Ovary (tissue), 3 donors: ENCODE measurements at regions not wholly inside any gene's neighbourhood (a gene's known extent, or its start where the extent isn't known, plus 50 kb on each side); places are given as distances from the start of the nearest gene placed in this dataset.

Experiments used
- CTCF ChIP-seq, 3 donors: fragments of 450-650 bp in 2 of 3; fragments of 200-600 bp in 1 of 3; IDR thresholded peaks; one replicate each; pipeline versions ENCODE4 v1.5.1 to v1.8.0; 2016 to 2022; ENCODE audit warnings: antibody characterized with exemption in 3 of 3, mild to moderate bottlenecking in 1 of 3
- POLR2A ChIP-seq: fragments of 450-650 bp; IDR thresholded peaks from one replicate; pipeline ENCODE4 v1.6.1; 2017; ENCODE audit warnings: antibody characterized with exemption, mild to moderate bottlenecking, moderate library complexity
- donor health status: DM: no; HTN: no; CAD: no.

- no peak for TF ChIP-seq CTCF (IDR thresholded peaks at IDR 0.05)
- TF ChIP-seq POLR2A, result no peak
These were observed 114.4 kb upstream of the DMRTA1 start for GRCh38 chr9:22332202-22332601.
